CD4-positive, alpha-beta T cell treated with Interleukin-15 for 4 hours (primary cell): ENCODE measurements at regions not wholly inside any gene's neighbourhood (a gene's known extent, or its start where the extent isn't known, plus 50 kb on each side); places are given as distances from the start of the nearest gene placed in this dataset.
"Not testable (repeated sequence)": the region's sequence is repeated elsewhere in the genome, so short reads cannot be mapped to it uniquely, and the experiment has no call there.

Source experiments
- DNase-seq: peaks from one replicate; pipeline ENCODE4 v3.0.0-alpha.2; 2020; ENCODE audit warnings: low spot score

DNA sequence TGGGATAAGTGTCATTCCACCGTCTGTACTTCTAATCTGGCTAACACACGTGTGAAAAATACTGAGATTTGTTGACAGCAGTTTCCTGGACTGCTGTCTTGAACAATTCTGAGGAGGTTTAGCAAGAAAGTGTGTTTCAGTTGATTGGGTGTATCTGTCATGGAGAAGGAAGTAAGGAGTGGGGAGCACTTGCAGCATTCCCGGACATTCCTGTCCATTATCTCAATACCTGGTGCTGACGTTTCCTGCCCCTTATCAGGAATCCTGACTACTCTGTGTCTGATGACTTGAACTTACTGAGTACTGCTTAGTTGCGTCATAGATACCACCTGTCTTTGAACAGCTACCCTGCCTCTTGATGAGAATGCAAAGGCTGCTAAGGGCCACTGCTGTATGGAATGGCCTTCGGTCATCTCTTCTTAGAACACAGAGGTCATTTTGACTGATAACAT, 72.0 kb upstream of the VKORC1L1 start:
- DNase-seq = no peak

- DNase-seq = no peak
Observed at GRCh38 chr7:65804887-65805286, 68.0 kb upstream of the VKORC1L1 start.

- DNase-seq = not testable (repeated sequence)
Observed at GRCh38 chr7:65807067-65807466, 65.8 kb upstream of the VKORC1L1 start.

DNA sequence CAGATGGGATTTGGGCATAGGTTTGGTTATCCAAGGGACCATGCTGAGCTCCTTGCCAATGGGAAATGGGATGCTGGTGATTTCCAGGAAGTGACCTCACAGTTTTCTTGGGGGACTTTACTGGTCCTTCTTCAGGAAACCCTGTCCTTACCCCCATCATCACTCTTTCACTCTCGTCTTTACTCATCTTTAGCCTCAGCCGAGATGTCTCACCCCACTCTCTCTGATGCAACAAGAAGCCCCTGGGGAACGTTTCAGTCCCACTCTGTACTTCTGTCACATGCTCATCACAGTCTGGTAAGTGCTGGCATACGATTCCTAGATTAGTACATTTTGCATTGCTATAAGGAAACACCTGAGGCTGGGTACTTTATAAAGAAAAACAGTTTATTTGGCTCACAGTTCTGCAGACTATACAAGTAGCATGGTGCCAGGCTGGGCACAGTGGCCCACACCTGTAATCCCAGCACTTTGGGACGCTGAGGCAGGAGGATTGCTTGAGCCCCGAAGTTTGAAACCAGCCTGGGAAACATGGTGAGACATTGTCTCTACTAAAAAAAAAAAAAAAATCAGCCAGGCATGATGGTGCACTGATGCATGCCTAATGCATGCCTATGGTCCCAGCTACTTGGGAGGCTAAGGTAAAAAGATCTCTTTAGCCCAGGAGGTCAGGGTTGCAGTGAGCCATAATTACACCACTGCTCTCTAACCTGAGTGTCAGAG, 63.5 kb upstream of the VKORC1L1 start:
- DNase-seq = no peak

- DNase-seq = no peak
Observed at GRCh38 chr7:65809982-65810288, 62.9 kb upstream of the VKORC1L1 start.

- DNase-seq = no peak
Observed at GRCh38 chr7:65812281-65812680, 60.6 kb upstream of the VKORC1L1 start.

GRCh38 chr7:65814556-65815167, 58.2 kb upstream of the VKORC1L1 start:
- DNase-seq = not testable (repeated sequence)

DNA sequence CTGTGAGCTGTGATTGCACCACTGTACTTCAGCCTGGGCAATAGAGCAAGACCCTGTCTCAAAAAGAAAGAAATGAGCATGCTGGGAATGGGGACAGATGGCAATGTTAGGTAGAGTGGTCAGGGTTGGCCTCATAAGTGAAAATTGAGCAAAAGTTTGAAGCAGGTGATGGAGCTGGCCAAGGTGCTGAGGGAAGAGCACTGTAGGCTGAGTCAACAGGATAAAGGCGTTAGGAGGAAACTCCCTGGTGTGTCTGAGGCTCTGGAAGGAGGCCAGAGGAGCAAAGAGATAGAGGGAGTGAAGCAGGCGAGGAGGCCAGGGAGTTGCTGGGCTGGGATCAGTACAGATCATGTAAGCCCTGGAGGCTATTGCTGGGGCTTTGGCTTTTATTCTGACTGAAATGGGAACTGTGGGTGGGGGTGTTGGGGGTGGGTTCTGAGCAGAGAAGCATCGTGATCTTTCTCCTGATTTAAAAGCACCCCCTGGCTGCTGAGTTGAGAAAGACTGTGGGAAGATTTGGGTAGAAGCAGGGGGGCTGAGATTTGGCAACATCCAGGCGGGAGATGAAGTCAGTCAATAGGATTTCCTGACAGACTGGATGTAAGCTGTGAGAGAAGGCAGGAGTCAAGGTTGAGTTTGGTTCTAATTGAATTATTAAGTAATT, 52.5 kb upstream of the VKORC1L1 start:
- DNase-seq = no peak
